Caco-2 (cell line): ENCODE measurements at regions not wholly inside any gene's neighbourhood (a gene's known extent, or its start where the extent isn't known, plus 50 kb on each side); places are given as distances from the start of the nearest gene placed in this dataset.

ENCODE experiments used
- BruUV-seq: library from RNA; stranded (reverse); fragments of 400-500 nt; replicated peaks from 2 replicates; lab custom pipeline; 2021; lab: Mats Ljungman, UMichigan
- CTCF ChIA-PET: fragments of 300-600 bp; sonication (Branson Sonifier 250); formaldehyde crosslinking; loops from one replicate; lab custom pipeline; 2022; ENCODE audit warnings: antibody characterized with exemption; lab: Charles Lee
- POLR2A ChIA-PET: fragments of 300-600 bp; sonication (Branson Sonifier 250); formaldehyde crosslinking; loops from one replicate; lab custom pipeline; 2022; ENCODE audit warnings: antibody characterized with exemption; lab: Charles Lee
- DNase-seq, 2 experiments: peaks; one replicate each; pipeline versions ENCODE4 v3.0.0 to v3.0.0-alpha.2; 2020 to 2022
- H3K27me3 ChIP-seq: replicated peaks from 2 replicates; pipeline ENCODE4 v1.6.0; 2011; ENCODE audit warnings: low read length; ENCODE audit not compliant: control insufficient read depth, insufficient read depth
- H3K36me3 ChIP-seq: 2 replicates; pipeline ENCODE4 v1.5.1; 2011; ENCODE audit warnings: low read length; ENCODE audit not compliant: control insufficient read depth, insufficient read depth
- H3K4me1 ChIP-seq: fragments of 250-450 bp; sonication (Bioruptor Pico); 2 replicates; pipeline ENCODE4 v1.5.1; 2020; ENCODE audit warnings: mild to moderate bottlenecking
- H3K4me3 ChIP-seq: 2 replicates; pipeline ENCODE4 v1.5.1; 2011; ENCODE audit warnings: low read depth, mild to moderate bottlenecking, control low read depth, low read length
- H3K9me3 ChIP-seq: fragments of 250-450 bp; sonication (Bioruptor Pico); 2 replicates; pipeline ENCODE4 v1.5.1; 2020; ENCODE audit warnings: mild to moderate bottlenecking, moderate library complexity
- H3K27ac Mint-ChIP-seq: one replicate; pipeline ENCODE4 v1.8.0; 2022; ENCODE audit warnings: mixed read lengths; ENCODE audit not compliant: unreplicated experiment
- H3K27me3 Mint-ChIP-seq: one replicate; pipeline ENCODE4 v1.8.0; 2022; ENCODE audit warnings: mixed read lengths; ENCODE audit not compliant: insufficient read depth, unreplicated experiment
- H3K36me3 Mint-ChIP-seq: one replicate; pipeline ENCODE4 v1.8.0; 2022; ENCODE audit warnings: mild to moderate bottlenecking, mixed read lengths; ENCODE audit not compliant: insufficient read depth, unreplicated experiment
- H3K4me1 Mint-ChIP-seq: one replicate; pipeline ENCODE4 v1.8.0; 2022; ENCODE audit warnings: low read depth, mixed read lengths; ENCODE audit not compliant: unreplicated experiment
- H3K4me3 Mint-ChIP-seq: one replicate; pipeline ENCODE4 v1.8.0; 2022; ENCODE audit warnings: mild to moderate bottlenecking, moderate library complexity, mixed read lengths; ENCODE audit not compliant: unreplicated experiment
- H3K9me3 Mint-ChIP-seq: one replicate; pipeline ENCODE4 v1.8.0; 2022; ENCODE audit warnings: mixed read lengths; ENCODE audit not compliant: unreplicated experiment
- CTCF ChIP-seq, 2 experiments: fragments of 200-600 bp in 1 of 2; IDR thresholded peaks; 1 replicate in 1 of 2; 2 replicates in 1 of 2; pipeline versions ENCODE4 v1.5.1 to v1.8.0; 2011 to 2022; ENCODE audit warnings: antibody characterized with exemption in 1 of 2, control low read depth in 1 of 2, inconsistent platforms in 1 of 2, low read depth in 1 of 2, low read length in 1 of 2, mild to moderate bottlenecking in 1 of 2, moderate library complexity in 1 of 2; ENCODE audit not compliant: insufficient read depth in 1 of 2, severe bottlenecking in 1 of 2, unreplicated experiment in 1 of 2
- intact Hi-C: fragments of 100-400 bp; cut with micrococcal nuclease; formaldehyde crosslinking; loops from one replicate; pipeline ENCODE4 v1.10.0; 2022; ENCODE audit not compliant: unreplicated experiment

- CTCF ChIA-PET: no interaction called here
- POLR2A ChIA-PET: no interaction called here
- no TSS peak for BruUV-seq
- H3K27me3 ChIP-seq: no peaks in the 10 kb centered on the region
- H3K36me3 ChIP-seq: no peaks in the 10 kb centered on the region
- Mint-ChIP-seq H3K27ac (no peak overlapping the region), H3K9me3 (no peaks in the 10 kb centered on the region), H3K4me3 (no peak overlapping the region), H3K36me3 (no peaks in the 10 kb centered on the region), H3K4me1 (no peaks in the 10 kb centered on the region), H3K27me3 (no peaks in the 10 kb centered on the region)
- DNase-seq: no peak
- TF ChIP-seq CTCF (IDR thresholded peaks at IDR 0.05; ENCODE audit: insufficient read depth in 1 of 2, low read depth in 1 of 2, low read length in 1 of 2, severe bottlenecking in 1 of 2, unreplicated experiment in 1 of 2): no peak
- H3K4me1 ChIP-seq: no peaks in the 10 kb centered on the region
- no peak overlapping the region for H3K4me3 ChIP-seq
- intact Hi-C loops: no loop called here
- no peaks in the 10 kb centered on the region for H3K9me3 ChIP-seq
Observed at GRCh38 chr6:121539439-121539838, 104.0 kb downstream of the GJA1 start.

GRCh38 chr6:121540210-121540609 lies 104.8 kb downstream of the GJA1 start:
- DNase-seq: no peak
- Mint-ChIP-seq H3K4me1 (no peaks in the 10 kb centered on the region), H3K27me3 (no peaks in the 10 kb centered on the region), H3K27ac (no peak overlapping the region), H3K9me3 (no peaks in the 10 kb centered on the region), H3K36me3 (no peaks in the 10 kb centered on the region), H3K4me3 (no peak overlapping the region)
- Histone ChIP-seq H3K4me3 (no peak overlapping the region), H3K9me3 (no peaks in the 10 kb centered on the region), H3K36me3 (no peaks in the 10 kb centered on the region), H3K4me1 (no peaks in the 10 kb centered on the region), H3K27me3 (no peaks in the 10 kb centered on the region)
- BruUV-seq: no TSS peak
- ChIA-PET POLR2A (no interaction called here), CTCF (no interaction called here)
- intact Hi-C loops: no loop called here
- no peak for TF ChIP-seq CTCF (IDR thresholded peaks at IDR 0.05; ENCODE audit: insufficient read depth in 1 of 2, low read depth in 1 of 2, low read length in 1 of 2, severe bottlenecking in 1 of 2, unreplicated experiment in 1 of 2)

- Histone ChIP-seq H3K4me1 (no peaks in the 10 kb centered on the region), H3K27me3 (no peaks in the 10 kb centered on the region), H3K9me3 (no peaks in the 10 kb centered on the region), H3K4me3 (no peak overlapping the region), H3K36me3 (no peaks in the 10 kb centered on the region)
- ChIA-PET POLR2A (no interaction called here), CTCF (no interaction called here)
- Mint-ChIP-seq H3K9me3 (no peaks in the 10 kb centered on the region), H3K4me3 (no peak overlapping the region), H3K27ac (no peak overlapping the region), H3K4me1 (no peaks in the 10 kb centered on the region), H3K27me3 (no peaks in the 10 kb centered on the region), H3K36me3 (no peaks in the 10 kb centered on the region)
- intact Hi-C loops: no loop called here
- no peak for DNase-seq
- BruUV-seq: no TSS peak
- no peak for TF ChIP-seq CTCF (IDR thresholded peaks at IDR 0.05; ENCODE audit: insufficient read depth in 1 of 2, low read depth in 1 of 2, low read length in 1 of 2, severe bottlenecking in 1 of 2, unreplicated experiment in 1 of 2)
Observed at GRCh38 chr6:121544691-121545090, 109.2 kb downstream of the GJA1 start.
